ENCODE measurements at regions not wholly inside any gene's neighbourhood (a gene's known extent, or its start where the extent isn't known, plus 50 kb on each side); places are given as distances from the start of the nearest gene placed in this dataset.

- TF ChIP-seq CTCF (IDR thresholded peaks at IDR 0.05; ENCODE audit: extremely low read depth in 1 of 2, insufficient read depth in 1 of 2, low read depth in 1 of 2, low read length in 2 of 2) (no peak), EZH2 (IDR thresholded peaks at IDR 0.05; ENCODE audit: borderline replicate concordance, low read depth, low read length, severe bottlenecking) (no peak), MAX (IDR thresholded peaks at IDR 0.05; ENCODE audit: insufficient read depth, insufficient read length) (no peak), POLR2AphosphoS5 (IDR thresholded peaks at IDR 0.05; ENCODE audit: insufficient read depth, low read depth, low read length) (no peak), MYC (IDR thresholded peaks at IDR 0.05; ENCODE audit: low read depth, low read length) (no peak), GATA2 (IDR thresholded peaks at IDR 0.05; ENCODE audit: insufficient read depth, insufficient read length, low read depth, low read length) (no peak), POLR2A (IDR thresholded peaks at IDR 0.05; ENCODE audit: low read depth, low read length) (no peak), JUN (IDR thresholded peaks at IDR 0.05; ENCODE audit: borderline replicate concordance, insufficient read depth, insufficient read length, low read depth) (no peak)
Observed at GRCh38 chr5:93151896-93152295, 429.1 kb downstream of the NR2F1-AS1 start.

All from endothelial cell of umbilical vein (primary cell).